Lower leg skin (tissue), 4 donors: ENCODE measurements at regions not wholly inside any gene's neighbourhood (a gene's known extent, or its start where the extent isn't known, plus 50 kb on each side); places are given as distances from the start of the nearest gene placed in this dataset.

ENCODE experiments used
- DNase-seq, 2 donors: peaks; one replicate each; pipeline ENCODE4 v3.0.0-alpha.2; 2019; ENCODE audit warnings: low spot score in 2 of 2
- H3K4me3 ChIP-seq: fragments of 200-600 bp; sonication (generic); 2 replicates; pipeline ENCODE4 v1.5.1; 2017; ENCODE audit warnings: mild to moderate bottlenecking, low read depth; ENCODE audit not compliant: poor library complexity, severe bottlenecking
- CTCF ChIP-seq, 3 donors: fragments of 450-650 bp; IDR thresholded peaks; one replicate each; pipeline ENCODE4 v1.5.1; 2016; ENCODE audit warnings: antibody characterized with exemption in 3 of 3, mild to moderate bottlenecking in 3 of 3, moderate library complexity in 2 of 3
- POLR2A ChIP-seq, 2 donors: fragments of 450-650 bp; IDR thresholded peaks; one replicate each; pipeline ENCODE4 v1.6.1; 2016 to 2017; ENCODE audit warnings: antibody characterized with exemption in 2 of 2, mild to moderate bottlenecking in 1 of 2, moderate library complexity in 1 of 2
- WGBS, 2 donors: methylation state at CpG; one replicate each; pipeline ENCODE4 v1.1.5; 2018; 5-methylcytosine and 5-hydroxymethylcytosine counted together
- intact Hi-C: fragments of 100-400 bp; cut with DNase I; formaldehyde crosslinking; loops from one replicate; pipeline ENCODE4 v1.15.0; 2023; ENCODE audit warnings: low total_unique reads

- 80 to 81% methylated on average over 4 of the region's 4 CpGs for WGBS, 2 donors
- no peak overlapping the region for H3K4me3 ChIP-seq
- DNase-seq, result no peak
- intact Hi-C loops, result no loop called here
- TF ChIP-seq POLR2A (IDR thresholded peaks at IDR 0.05) (no peak), CTCF (IDR thresholded peaks at IDR 0.05) (no peak)
Observed at GRCh38 chr5:27328480-27328879, 290.1 kb upstream of the CDH9 start.

- no peak overlapping the region for H3K4me3 ChIP-seq
- intact Hi-C loops, result no loop called here
- TF ChIP-seq POLR2A (IDR thresholded peaks at IDR 0.05) (no peak), CTCF (IDR thresholded peaks at IDR 0.05) (no peak)
- no peak for DNase-seq
Observed at GRCh38 chr5:27325513-27325912, 287.1 kb upstream of the CDH9 start.

- WGBS, 2 donors, result 90 to 91% methylated on average over 4 of the region's 4 CpGs
- DNase-seq, result no peak
- no peak overlapping the region for H3K4me3 ChIP-seq
- TF ChIP-seq CTCF (IDR thresholded peaks at IDR 0.05), result no peak
- no peak for TF ChIP-seq POLR2A (IDR thresholded peaks at IDR 0.05)
- intact Hi-C loops, result no loop called here
Observed at GRCh38 chr5:27318701-27319100, 280.3 kb upstream of the CDH9 start.

- 73 to 80% methylated on average over 2 of the region's 2 CpGs for WGBS, 2 donors
- intact Hi-C loops, result no loop called here
- H3K4me3 ChIP-seq, result no peak overlapping the region
- no peak for DNase-seq
- no peak for TF ChIP-seq CTCF (IDR thresholded peaks at IDR 0.05)
- TF ChIP-seq POLR2A (IDR thresholded peaks at IDR 0.05), result no peak
Observed at GRCh38 chr5:27316271-27316650, 277.9 kb upstream of the CDH9 start.

GRCh38 chr5:27315363-27316270 lies 277.2 kb upstream of the CDH9 start:
- DNase-seq, result no peak
- 51% methylated on average over 7 of the region's 7 CpGs for WGBS, 2 donors
- intact Hi-C loops, result no loop called here
- TF ChIP-seq CTCF (IDR thresholded peaks at IDR 0.05) (no peak), POLR2A (IDR thresholded peaks at IDR 0.05) (no peak)
- no peak overlapping the region for H3K4me3 ChIP-seq

GRCh38 chr5:27313549-27313948 lies 275.2 kb upstream of the CDH9 start:
- intact Hi-C loops, result no loop called here
- H3K4me3 ChIP-seq, result no peak overlapping the region
- TF ChIP-seq CTCF (IDR thresholded peaks at IDR 0.05) (no peak), POLR2A (IDR thresholded peaks at IDR 0.05) (no peak)
- DNase-seq, result no peak
- WGBS, 2 donors, result 72 to 73% methylated on average over 4 of the region's 4 CpGs
